ENCODE measurements at regions not wholly inside any gene's neighbourhood (a gene's known extent, or its start where the extent isn't known, plus 50 kb on each side); places are given as distances from the start of the nearest gene placed in this dataset.

- Histone ChIP-seq H3K4me3 (replicated peaks; ENCODE audit: low read depth, low read length) (no peak overlapping the region), H3K36me3 (ENCODE audit: control insufficient read depth, insufficient read depth, low read length) (no peaks in the 10 kb centered on the region), H3K27me3 (replicated peaks; ENCODE audit: control insufficient read depth, insufficient read depth, low read length) (no peaks in the 10 kb centered on the region; the same call in 1 of the 2 replicates)
- DNase-seq (ENCODE audit: extremely low read depth, insufficient read length), result no peak
- TF ChIP-seq, protein P1, sequence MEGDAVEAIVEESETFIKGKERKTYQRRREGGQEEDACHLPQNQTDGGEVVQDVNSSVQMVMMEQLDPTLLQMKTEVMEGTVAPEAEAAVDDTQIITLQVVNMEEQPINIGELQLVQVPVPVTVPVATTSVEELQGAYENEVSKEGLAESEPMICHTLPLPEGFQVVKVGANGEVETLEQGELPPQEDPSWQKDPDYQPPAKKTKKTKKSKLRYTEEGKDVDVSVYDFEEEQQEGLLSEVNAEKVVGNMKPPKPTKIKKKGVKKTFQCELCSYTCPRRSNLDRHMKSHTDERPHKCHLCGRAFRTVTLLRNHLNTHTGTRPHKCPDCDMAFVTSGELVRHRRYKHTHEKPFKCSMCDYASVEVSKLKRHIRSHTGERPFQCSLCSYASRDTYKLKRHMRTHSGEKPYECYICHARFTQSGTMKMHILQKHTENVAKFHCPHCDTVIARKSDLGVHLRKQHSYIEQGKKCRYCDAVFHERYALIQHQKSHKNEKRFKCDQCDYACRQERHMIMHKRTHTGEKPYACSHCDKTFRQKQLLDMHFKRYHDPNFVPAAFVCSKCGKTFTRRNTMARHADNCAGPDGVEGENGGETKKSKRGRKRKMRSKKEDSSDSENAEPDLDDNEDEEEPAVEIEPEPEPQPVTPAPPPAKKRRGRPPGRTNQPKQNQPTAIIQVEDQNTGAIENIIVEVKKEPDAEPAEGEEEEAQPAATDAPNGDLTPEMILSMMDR (IDR thresholded peaks at IDR 0.05; ENCODE audit: insufficient read depth, low read length, poor library complexity, severe bottlenecking), result no peak
Measured at GRCh38 chr16:86171329-86171728, 272.4 kb downstream of the IRF8 start.

DNA sequence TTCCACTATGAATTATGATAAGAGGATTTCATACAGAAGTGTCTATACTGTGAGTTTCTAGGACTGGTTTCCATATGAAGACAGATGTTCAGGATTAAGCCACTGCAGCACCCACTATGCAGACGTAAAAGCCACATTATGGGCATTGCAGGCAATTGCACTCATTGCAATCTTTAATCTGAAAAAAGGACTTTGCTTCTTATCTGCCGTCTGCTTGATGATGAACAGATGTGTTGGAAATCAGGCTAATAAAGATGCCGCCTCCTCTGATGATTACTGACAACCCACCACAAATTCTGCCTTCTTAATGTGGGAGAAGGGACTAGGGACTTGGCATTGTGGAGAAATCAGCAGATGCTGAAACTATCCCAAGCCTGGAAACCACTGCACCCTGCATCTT is 276.9 kb downstream of the IRF8 start:
- DNase-seq (ENCODE audit: extremely low read depth, insufficient read length), result no peak
- TF ChIP-seq, protein P1 (IDR thresholded peaks at IDR 0.05; ENCODE audit: insufficient read depth, low read length, poor library complexity, severe bottlenecking), result no peak
- no peaks in the 10 kb centered on the region for H3K36me3 ChIP-seq (ENCODE audit: control insufficient read depth, insufficient read depth, low read length)
- no peak overlapping the region for H3K4me3 ChIP-seq (replicated peaks; ENCODE audit: low read depth, low read length)
- H3K27me3 ChIP-seq (replicated peaks; ENCODE audit: control insufficient read depth, insufficient read depth, low read length), result no peaks in the 10 kb centered on the region; the same call in 1 of the 2 replicates

- TF ChIP-seq, protein P1 (IDR thresholded peaks at IDR 0.05; ENCODE audit: insufficient read depth, low read length, poor library complexity, severe bottlenecking), result no peak
- Histone ChIP-seq H3K36me3 (ENCODE audit: control insufficient read depth, insufficient read depth, low read length) (no peaks in the 10 kb centered on the region), H3K27me3 (replicated peaks; ENCODE audit: control insufficient read depth, insufficient read depth, low read length) (no peaks in the 10 kb centered on the region; the same call in 1 of the 2 replicates), H3K4me3 (replicated peaks; ENCODE audit: low read depth, low read length) (no peak overlapping the region)
- DNase-seq (ENCODE audit: extremely low read depth, insufficient read length), result no peak
Measured at GRCh38 chr16:86176462-86176861, 277.5 kb downstream of the IRF8 start.

GRCh38 chr16:86180244-86180643 is 281.3 kb downstream of the IRF8 start:
- no peak for DNase-seq (ENCODE audit: extremely low read depth, insufficient read length)
- H3K27me3 ChIP-seq (replicated peaks; ENCODE audit: control insufficient read depth, insufficient read depth, low read length), result no peaks in the 10 kb centered on the region; the same call in 1 of the 2 replicates
- H3K4me3 ChIP-seq (replicated peaks; ENCODE audit: low read depth, low read length), result no peak overlapping the region
- TF ChIP-seq, protein P1 (IDR thresholded peaks at IDR 0.05; ENCODE audit: insufficient read depth, low read length, poor library complexity, severe bottlenecking), result no peak
- no peaks in the 10 kb centered on the region for H3K36me3 ChIP-seq (ENCODE audit: control insufficient read depth, insufficient read depth, low read length)

DNA sequence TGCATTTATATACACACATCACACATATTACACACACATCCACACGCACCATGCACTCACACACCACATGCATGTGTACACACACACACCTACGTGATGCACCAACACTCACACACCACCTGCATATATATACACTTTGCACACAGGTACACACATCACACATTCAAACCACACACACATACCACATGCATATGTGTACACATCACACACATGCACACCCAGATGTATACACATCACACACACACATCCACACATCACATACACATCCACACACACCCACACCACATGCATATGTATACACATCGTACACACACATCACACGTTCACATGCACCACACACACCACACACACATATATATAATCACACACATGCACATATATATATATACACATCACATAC is 281.8 kb downstream of the IRF8 start:
- Histone ChIP-seq H3K27me3 (replicated peaks; ENCODE audit: control insufficient read depth, insufficient read depth, low read length) (no peaks in the 10 kb centered on the region; the same call in 1 of the 2 replicates), H3K4me3 (replicated peaks; ENCODE audit: low read depth, low read length) (no peak overlapping the region), H3K36me3 (ENCODE audit: control insufficient read depth, insufficient read depth, low read length) (no peaks in the 10 kb centered on the region)
- DNase-seq (ENCODE audit: extremely low read depth, insufficient read length), result no peak
- TF ChIP-seq, protein P1 (IDR thresholded peaks at IDR 0.05; ENCODE audit: insufficient read depth, low read length, poor library complexity, severe bottlenecking), result no peak

DNA sequence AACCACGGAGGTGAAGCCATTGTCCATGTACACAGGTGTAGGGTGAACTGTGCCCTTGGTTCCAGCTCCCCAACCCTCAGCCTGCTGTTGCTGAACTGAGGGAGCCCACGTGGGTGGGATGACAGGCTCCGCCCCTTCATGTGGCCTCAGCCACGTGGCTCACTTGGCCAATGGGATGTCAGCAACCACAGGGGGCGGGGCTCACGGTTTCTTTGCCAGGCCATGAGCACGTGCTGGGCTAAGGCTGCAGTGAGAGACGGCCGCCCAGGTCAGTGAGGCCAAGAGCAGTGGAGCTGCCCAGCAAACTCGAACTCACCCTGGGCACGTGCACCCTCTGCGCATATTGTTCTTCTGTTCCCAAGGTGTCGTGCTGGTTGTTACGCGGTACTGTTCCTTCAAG is 282.6 kb downstream of the IRF8 start:
- Histone ChIP-seq H3K36me3 (ENCODE audit: control insufficient read depth, insufficient read depth, low read length) (no peaks in the 10 kb centered on the region), H3K4me3 (replicated peaks; ENCODE audit: low read depth, low read length) (no peak overlapping the region), H3K27me3 (replicated peaks; ENCODE audit: control insufficient read depth, insufficient read depth, low read length) (no peaks in the 10 kb centered on the region; the same call in 1 of the 2 replicates)
- TF ChIP-seq, protein P1 (IDR thresholded peaks at IDR 0.05; ENCODE audit: insufficient read depth, low read length, poor library complexity, severe bottlenecking), result no peak
- DNase-seq (ENCODE audit: extremely low read depth, insufficient read length), result no peak

Measured in GM06990 (cell line).